ENCODE measurements at regions not wholly inside any gene's neighbourhood (a gene's known extent, or its start where the extent isn't known, plus 50 kb on each side); places are given as distances from the start of the nearest gene placed in this dataset.

DNA sequence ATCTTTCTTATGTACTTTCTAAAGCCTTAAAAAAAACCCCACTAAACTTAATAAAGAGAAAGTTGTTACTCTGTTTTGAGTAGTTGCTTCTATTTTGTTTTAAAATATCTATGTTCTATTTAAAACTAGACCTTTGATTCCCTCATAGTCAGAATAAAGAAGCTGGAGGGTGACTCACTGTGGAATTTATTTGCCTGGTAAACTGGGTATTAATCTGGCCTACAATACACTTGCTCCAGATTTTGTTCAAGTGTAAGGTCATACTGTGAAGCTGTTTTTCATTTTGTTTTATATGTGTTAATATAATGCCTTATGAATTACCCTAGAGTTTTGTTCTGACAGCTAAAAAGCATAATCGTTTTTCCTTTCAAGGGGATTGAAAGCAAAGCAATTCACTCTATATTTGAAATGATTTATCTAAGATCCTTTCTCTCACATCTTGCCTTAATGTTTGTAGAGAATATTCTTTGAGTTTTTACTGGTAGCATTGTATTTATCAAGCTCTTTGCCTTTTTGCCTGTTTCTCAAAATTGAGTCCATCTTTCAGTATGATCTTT, 277.4 kb upstream of the PITX2 start:
- H4K8ac ChIP-seq (ENCODE audit: extremely low read depth, insufficient read depth, low read length), result no peak overlapping the region
- H2BK15ac ChIP-seq (ENCODE audit: low read length), result no peak overlapping the region
- H3K4me2 ChIP-seq (ENCODE audit: insufficient read depth in 1 of 2, low read depth in 2 of 2, low read length in 2 of 2), result no peak overlapping the region
- no peak overlapping the region for H2AFZ ChIP-seq (ENCODE audit: low read length)
- H2AK5ac ChIP-seq (ENCODE audit: low read depth, low read length), result no peak overlapping the region
- no peak overlapping the region for H3K27ac ChIP-seq (ENCODE audit: low read depth, low read length)
- H3K36me3 ChIP-seq (ENCODE audit: control insufficient read depth in 2 of 4, insufficient read depth in 4 of 4, low read length in 3 of 4), result no peaks in the 10 kb centered on the region
- DNase-seq (ENCODE audit: low read depth in 1 of 2, low spot score in 2 of 2) (no peak), FAIRE-seq (no peak)
- no peak overlapping the region for H4K91ac ChIP-seq (replicated peaks; ENCODE audit: insufficient read length, low read length)
- no peaks in the 10 kb centered on the region for H3K23me2 ChIP-seq (ENCODE audit: low read depth, low read length)
- POLR2A ChIA-PET (ENCODE audit: partially characterized antibody), result no interaction called here
- no peak overlapping the region for H3K4me3 ChIP-seq (ENCODE audit: extremely low read depth in 1 of 4, insufficient read depth in 2 of 4, low read depth in 3 of 4, low read length in 4 of 4)
- no peaks in the 10 kb centered on the region for H3K79me1 ChIP-seq (ENCODE audit: low read depth, low read length)
- CTCF ChIA-PET (ENCODE audit: partially characterized antibody), result interaction anchor here (1.1 kb wide), 1 partner anchor 14 kb away, joined by 3 read pairs; no protein-coding TSS in a partner anchor
- H2BK120ac ChIP-seq (replicated peaks; ENCODE audit: low read depth, low read length), result no peak overlapping the region
- H3K14ac ChIP-seq (ENCODE audit: insufficient read length), result no peak overlapping the region
- H3K9ac ChIP-seq (replicated peaks in 1 of 4; ENCODE audit: extremely low read depth in 1 of 4, low read depth in 3 of 4, low read length in 3 of 4), result no peak overlapping the region
- no peak overlapping the region for H3K56ac ChIP-seq (replicated peaks; ENCODE audit: insufficient read length, low read depth, low read length)
- H3K4ac ChIP-seq (replicated peaks; ENCODE audit: insufficient read length, low read depth, low read length), result no peak overlapping the region
- H3K79me2 ChIP-seq (ENCODE audit: control insufficient read depth in 1 of 2, insufficient read depth in 2 of 2, low read length in 2 of 2), result no peaks in the 10 kb centered on the region
- 0 out of 7 replicates have a peak, but pooled peaks cover 0 to 3% (median 1%) of the 10 kb centered on the region in 4 experiments for H3K4me1 ChIP-seq (replicated peaks in 1 of 4; ENCODE audit: control insufficient read depth in 3 of 4, insufficient read depth in 4 of 4, low read length in 3 of 4)
- WGBS, 2 experiments (ENCODE audit: extremely low coverage in 1 of 2, insufficient coverage in 1 of 2, insufficient read length in 1 of 2, insufficient replicate concordance in 2 of 2, low coverage in 1 of 2, low lambda C conversion rate in 2 of 2, missing lambda C conversion rate in 1 of 2), result 89% methylated on average over 1 of the region's 1 CpG; no CpG with 5 or more reads in 1 of the 2 experiments
- H2BK12ac ChIP-seq (ENCODE audit: low read depth, low read length), result no peak overlapping the region
- H3K9me3 ChIP-seq (ENCODE audit: insufficient read depth in 2 of 2, low read depth in 1 of 2, low read length in 1 of 2), result no peaks in the 10 kb centered on the region
- H3K23ac ChIP-seq (ENCODE audit: insufficient read length), result no peak overlapping the region
- no peaks in the 10 kb centered on the region; a peak in 1 of 7 replicates for H3K27me3 ChIP-seq (replicated peaks in 1 of 4; ENCODE audit: control insufficient read depth in 3 of 4, extremely low read depth in 1 of 4, insufficient read depth in 3 of 4, low read length in 3 of 4)
- no peak overlapping the region for H2BK20ac ChIP-seq (ENCODE audit: low read length)
- no peaks in the 10 kb centered on the region for H4K20me1 ChIP-seq (replicated peaks in 1 of 2; ENCODE audit: control insufficient read depth in 1 of 2, insufficient read depth in 2 of 2, low read length in 2 of 2)
- no peak overlapping the region for H3K18ac ChIP-seq (ENCODE audit: extremely low read depth, low read length)
- H4K5ac ChIP-seq (ENCODE audit: insufficient read length, low read depth, low read length), result no peak overlapping the region
- H2BK5ac ChIP-seq (ENCODE audit: low read depth, low read length), result no peak overlapping the region
- TF ChIP-seq POLR2AphosphoS5 (IDR thresholded peaks at IDR 0.05; ENCODE audit: low read depth, low read length), result no peak
- TF ChIP-seq, protein P1, sequence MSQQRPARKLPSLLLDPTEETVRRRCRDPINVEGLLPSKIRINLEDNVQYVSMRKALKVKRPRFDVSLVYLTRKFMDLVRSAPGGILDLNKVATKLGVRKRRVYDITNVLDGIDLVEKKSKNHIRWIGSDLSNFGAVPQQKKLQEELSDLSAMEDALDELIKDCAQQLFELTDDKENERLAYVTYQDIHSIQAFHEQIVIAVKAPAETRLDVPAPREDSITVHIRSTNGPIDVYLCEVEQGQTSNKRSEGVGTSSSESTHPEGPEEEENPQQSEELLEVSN (IDR thresholded peaks at IDR 0.05), result no peak
- no peak for TF ChIP-seq JUND (IDR thresholded peaks at IDR 0.05; ENCODE audit: low read length)
- no peak for TF ChIP-seq EGR1 (IDR thresholded peaks at IDR 0.05; ENCODE audit: borderline replicate concordance, low read depth, low read length)
- TF ChIP-seq CEBPB (IDR thresholded peaks at IDR 0.05; ENCODE audit: low read depth, low read length), result no peak
- TF ChIP-seq TAF7 (optimal IDR thresholded peaks at IDR 0.05; ENCODE audit: borderline replicate concordance, low read depth, low read length), result no peak
- TF ChIP-seq RBBP5 (IDR thresholded peaks at IDR 0.05; ENCODE audit: borderline replicate concordance, low read depth, low read length), result no peak
- TF ChIP-seq, protein P2, sequence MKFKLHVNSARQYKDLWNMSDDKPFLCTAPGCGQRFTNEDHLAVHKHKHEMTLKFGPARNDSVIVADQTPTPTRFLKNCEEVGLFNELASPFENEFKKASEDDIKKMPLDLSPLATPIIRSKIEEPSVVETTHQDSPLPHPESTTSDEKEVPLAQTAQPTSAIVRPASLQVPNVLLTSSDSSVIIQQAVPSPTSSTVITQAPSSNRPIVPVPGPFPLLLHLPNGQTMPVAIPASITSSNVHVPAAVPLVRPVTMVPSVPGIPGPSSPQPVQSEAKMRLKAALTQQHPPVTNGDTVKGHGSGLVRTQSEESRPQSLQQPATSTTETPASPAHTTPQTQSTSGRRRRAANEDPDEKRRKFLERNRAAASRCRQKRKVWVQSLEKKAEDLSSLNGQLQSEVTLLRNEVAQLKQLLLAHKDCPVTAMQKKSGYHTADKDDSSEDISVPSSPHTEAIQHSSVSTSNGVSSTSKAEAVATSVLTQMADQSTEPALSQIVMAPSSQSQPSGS (IDR thresholded peaks at IDR 0.05; ENCODE audit: low read length), result no peak
- no peak for TF ChIP-seq SIN3A (conservative IDR thresholded peaks at IDR 0.05 in 1 of 2, IDR thresholded peaks at IDR 0.05 in 1 of 2; ENCODE audit: low read depth in 1 of 2, low read length in 2 of 2)
- TF ChIP-seq BRCA1 (IDR thresholded peaks at IDR 0.05; ENCODE audit: low read depth, low read length), result no peak
- TF ChIP-seq EZH2 (IDR thresholded peaks at IDR 0.05; ENCODE audit: low read depth, low read length, severe bottlenecking), result no peak
- no peak for TF ChIP-seq CREB1 (IDR thresholded peaks at IDR 0.05)
